ENCODE measurements at regions not wholly inside any gene's neighbourhood (a gene's known extent, or its start where the extent isn't known, plus 50 kb on each side); places are given as distances from the start of the nearest gene placed in this dataset.

DNA sequence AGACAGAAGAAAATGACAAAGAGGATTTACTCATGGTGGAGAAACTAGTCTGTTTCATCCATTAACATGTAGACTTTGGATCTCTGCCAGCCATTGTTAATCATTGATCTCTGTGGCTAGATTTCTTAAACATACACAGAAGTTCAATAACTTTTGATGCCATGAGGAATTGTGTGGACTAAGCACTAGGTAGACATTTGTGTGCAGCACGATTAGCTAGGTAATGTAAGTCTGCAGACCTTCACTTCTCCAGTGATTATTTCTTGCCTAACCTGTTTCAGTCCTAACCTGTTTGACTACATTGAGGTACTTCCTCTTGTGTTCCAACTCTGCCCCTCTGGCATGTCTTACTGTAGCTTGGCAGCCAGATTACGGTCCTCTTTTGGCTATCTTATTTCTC lies 928.5 kb upstream of the ROBO1 start:
- TF ChIP-seq EP300 (IDR thresholded peaks at IDR 0.05) (no peak), POLR2AphosphoS5 (IDR thresholded peaks at IDR 0.05) (no peak)
- TF ChIP-seq, protein P1, sequence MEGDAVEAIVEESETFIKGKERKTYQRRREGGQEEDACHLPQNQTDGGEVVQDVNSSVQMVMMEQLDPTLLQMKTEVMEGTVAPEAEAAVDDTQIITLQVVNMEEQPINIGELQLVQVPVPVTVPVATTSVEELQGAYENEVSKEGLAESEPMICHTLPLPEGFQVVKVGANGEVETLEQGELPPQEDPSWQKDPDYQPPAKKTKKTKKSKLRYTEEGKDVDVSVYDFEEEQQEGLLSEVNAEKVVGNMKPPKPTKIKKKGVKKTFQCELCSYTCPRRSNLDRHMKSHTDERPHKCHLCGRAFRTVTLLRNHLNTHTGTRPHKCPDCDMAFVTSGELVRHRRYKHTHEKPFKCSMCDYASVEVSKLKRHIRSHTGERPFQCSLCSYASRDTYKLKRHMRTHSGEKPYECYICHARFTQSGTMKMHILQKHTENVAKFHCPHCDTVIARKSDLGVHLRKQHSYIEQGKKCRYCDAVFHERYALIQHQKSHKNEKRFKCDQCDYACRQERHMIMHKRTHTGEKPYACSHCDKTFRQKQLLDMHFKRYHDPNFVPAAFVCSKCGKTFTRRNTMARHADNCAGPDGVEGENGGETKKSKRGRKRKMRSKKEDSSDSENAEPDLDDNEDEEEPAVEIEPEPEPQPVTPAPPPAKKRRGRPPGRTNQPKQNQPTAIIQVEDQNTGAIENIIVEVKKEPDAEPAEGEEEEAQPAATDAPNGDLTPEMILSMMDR (IDR thresholded peaks at IDR 0.05) = no peak

Data from suprapubic skin (tissue), 4 donors.